GM06990 (cell line): ENCODE measurements at regions not wholly inside any gene's neighbourhood (a gene's known extent, or its start where the extent isn't known, plus 50 kb on each side); places are given as distances from the start of the nearest gene placed in this dataset.

Source experiments
- DNase-seq: peaks from one replicate; pipeline ENCODE4 v3.0.0-alpha.2; 2011; ENCODE audit not compliant: insufficient read length; ENCODE audit errors: extremely low read depth
- H3K27me3 ChIP-seq: replicated peaks from 2 replicates; pipeline ENCODE4 v1.6.0; 2011; ENCODE audit warnings: low read length; ENCODE audit not compliant: control insufficient read depth, insufficient read depth
- H3K36me3 ChIP-seq: 2 replicates; pipeline ENCODE4 v1.5.1; 2011; ENCODE audit warnings: low read length; ENCODE audit not compliant: control insufficient read depth, insufficient read depth
- H3K4me3 ChIP-seq: replicated peaks from 2 replicates; pipeline ENCODE4 v1.5.1; 2011; ENCODE audit warnings: low read depth, mild to moderate bottlenecking, control low read depth, low read length
- CTCF ChIP-seq: IDR thresholded peaks from 2 replicates; pipeline ENCODE4 v1.5.1; 2011; ENCODE audit warnings: low read length, control low read depth, mild to moderate bottlenecking, inconsistent platforms; ENCODE audit not compliant: insufficient read depth, poor library complexity, severe bottlenecking

GRCh38 chr2:40507432-40507831 lies 55.5 kb upstream of the SLC8A1 start:
- Histone ChIP-seq H3K4me3 (no peak overlapping the region), H3K27me3 (no peaks in the 10 kb centered on the region), H3K36me3 (no peaks in the 10 kb centered on the region)
- DNase-seq, result peak; percentile 14
- no peak for TF ChIP-seq CTCF

- DNase-seq, result no peak
- H3K4me3 ChIP-seq, result no peak overlapping the region
- TF ChIP-seq CTCF, result no peak
- H3K27me3 ChIP-seq, result no peaks in the 10 kb centered on the region; the same call in 1 of the 2 replicates
- no peaks in the 10 kb centered on the region for H3K36me3 ChIP-seq
Measured at GRCh38 chr2:40510304-40510703, 58.4 kb upstream of the SLC8A1 start.

- Histone ChIP-seq H3K4me3 (no peak overlapping the region), H3K27me3 (no peaks in the 10 kb centered on the region; the same call in 1 of the 2 replicates), H3K36me3 (no peaks in the 10 kb centered on the region)
- DNase-seq, result no peak
- no peak for TF ChIP-seq CTCF
Measured at GRCh38 chr2:40511661-40512213, 59.8 kb upstream of the SLC8A1 start.

- no peak for DNase-seq
- no peak for TF ChIP-seq CTCF
- H3K4me3 ChIP-seq, result no peak overlapping the region
- H3K27me3 ChIP-seq, result no peaks in the 10 kb centered on the region; the same call in 1 of the 2 replicates
- no peaks in the 10 kb centered on the region for H3K36me3 ChIP-seq
Measured at GRCh38 chr2:40512256-40512655, 60.4 kb upstream of the SLC8A1 start.

- DNase-seq, result no peak
- no peak for TF ChIP-seq CTCF
- Histone ChIP-seq H3K36me3 (no peaks in the 10 kb centered on the region), H3K27me3 (no peaks in the 10 kb centered on the region; the same call in 1 of the 2 replicates), H3K4me3 (no peak overlapping the region)
Measured at GRCh38 chr2:40513201-40513600, 61.3 kb upstream of the SLC8A1 start.

- TF ChIP-seq CTCF, result no peak
- no peak overlapping the region for H3K4me3 ChIP-seq
- DNase-seq, result no peak
Measured at GRCh38 chr2:40516604-40517003, 64.7 kb upstream of the SLC8A1 start.

More at GRCh38 chr2:40516604-40517003, 64.7 kb upstream of the SLC8A1 start:
- Histone ChIP-seq H3K27me3 (no peaks in the 10 kb centered on the region; the same call in 1 of the 2 replicates), H3K36me3 (no peaks in the 10 kb centered on the region)
